GM12878 (cell line): ENCODE measurements at regions not wholly inside any gene's neighbourhood (a gene's known extent, or its start where the extent isn't known, plus 50 kb on each side); places are given as distances from the start of the nearest gene placed in this dataset.

Experiments used
- IRF4 ChIP-seq: IDR thresholded peaks from 2 replicates; pipeline ENCODE4 v1.6.1; 2011; ENCODE audit warnings: low read depth, low read length
- NRF1 ChIP-seq: conservative IDR thresholded peaks from 2 replicates; pipeline ENCODE4 v1.6.1; 2011; ENCODE audit warnings: mild to moderate bottlenecking, low read depth, low read length, improper control_type of control experiment
- POLR2AphosphoS5 ChIP-seq: IDR thresholded peaks from 2 replicates; pipeline ENCODE4 v1.6.1; 2011; ENCODE audit warnings: mild to moderate bottlenecking, low read length, inconsistent platforms
- SMAD1 ChIP-seq: fragments of 450-650 bp; IDR thresholded peaks from 2 replicates; pipeline ENCODE4 v1.6.1; 2018; ENCODE audit warnings: mild to moderate bottlenecking, low read depth; ENCODE audit not compliant: partially characterized antibody
- TF ChIP-seq, protein P1 (sequence below), 3 experiments: IDR thresholded peaks in 2 of 3; conservative IDR thresholded peaks in 1 of 3; 2 replicates each; pipeline ENCODE4 v1.5.1; 2011; ENCODE audit warnings: low read depth in 3 of 3, low read length in 3 of 3, mild to moderate bottlenecking in 3 of 3, control low read depth in 2 of 3, moderate library complexity in 2 of 3, inconsistent platforms in 1 of 3, mixed read lengths in 1 of 3; ENCODE audit not compliant: control insufficient read depth in 2 of 3, insufficient read depth in 1 of 3; ENCODE audit errors: extremely low read depth in 1 of 3

DNA sequence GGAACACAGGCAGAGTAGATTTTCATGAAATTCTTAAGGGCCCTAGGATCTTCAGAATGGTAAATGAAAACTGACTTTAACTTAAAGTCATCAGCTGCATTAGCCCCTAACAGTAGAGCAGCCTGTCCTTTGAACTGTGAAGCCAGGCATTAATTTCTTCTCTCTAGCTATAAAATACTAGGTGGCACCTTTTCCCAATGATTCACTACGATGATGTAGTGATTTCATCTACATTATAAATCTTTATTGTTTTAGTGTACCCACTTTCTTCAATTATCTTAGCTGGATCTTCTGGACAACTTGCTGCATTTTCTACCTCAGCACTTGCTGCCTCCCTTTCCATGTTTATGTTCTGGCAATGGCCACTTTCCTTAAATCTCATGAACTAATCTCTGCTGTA lies 290.5 kb downstream of the NOL4 start:
- TF ChIP-seq POLR2AphosphoS5 (no peak), IRF4 (no peak), SMAD1 (no peak), NRF1 (no peak)
- TF ChIP-seq, protein P1, sequence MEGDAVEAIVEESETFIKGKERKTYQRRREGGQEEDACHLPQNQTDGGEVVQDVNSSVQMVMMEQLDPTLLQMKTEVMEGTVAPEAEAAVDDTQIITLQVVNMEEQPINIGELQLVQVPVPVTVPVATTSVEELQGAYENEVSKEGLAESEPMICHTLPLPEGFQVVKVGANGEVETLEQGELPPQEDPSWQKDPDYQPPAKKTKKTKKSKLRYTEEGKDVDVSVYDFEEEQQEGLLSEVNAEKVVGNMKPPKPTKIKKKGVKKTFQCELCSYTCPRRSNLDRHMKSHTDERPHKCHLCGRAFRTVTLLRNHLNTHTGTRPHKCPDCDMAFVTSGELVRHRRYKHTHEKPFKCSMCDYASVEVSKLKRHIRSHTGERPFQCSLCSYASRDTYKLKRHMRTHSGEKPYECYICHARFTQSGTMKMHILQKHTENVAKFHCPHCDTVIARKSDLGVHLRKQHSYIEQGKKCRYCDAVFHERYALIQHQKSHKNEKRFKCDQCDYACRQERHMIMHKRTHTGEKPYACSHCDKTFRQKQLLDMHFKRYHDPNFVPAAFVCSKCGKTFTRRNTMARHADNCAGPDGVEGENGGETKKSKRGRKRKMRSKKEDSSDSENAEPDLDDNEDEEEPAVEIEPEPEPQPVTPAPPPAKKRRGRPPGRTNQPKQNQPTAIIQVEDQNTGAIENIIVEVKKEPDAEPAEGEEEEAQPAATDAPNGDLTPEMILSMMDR (IDR thresholded peaks at IDR 0.05 in 2 of 3, conservative IDR thresholded peaks at IDR 0.05 in 1 of 3; ENCODE audit: control insufficient read depth in 2 of 3, extremely low read depth in 1 of 3, insufficient read depth in 1 of 3, low read depth in 3 of 3, low read length in 3 of 3) = no peak
